Left ventricle myocardium inferior (tissue), 1 donor: ENCODE measurements at regions not wholly inside any gene's neighbourhood (a gene's known extent, or its start where the extent isn't known, plus 50 kb on each side); places are given as distances from the start of the nearest gene placed in this dataset.

Source experiments
- DNase-seq: peaks from one replicate; pipeline ENCODE4 v3.0.0-alpha.2; 2020
- H3K27ac ChIP-seq: fragments of 200-600 bp; replicated peaks from 2 replicates; pipeline ENCODE4 v1.8.0; 2021
- H3K27me3 ChIP-seq: fragments of 200-600 bp; 2 replicates; pipeline ENCODE4 v1.8.0; 2021; ENCODE audit warnings: low read depth
- H3K36me3 ChIP-seq: fragments of 200-600 bp; 2 replicates; pipeline ENCODE4 v1.8.0; 2021
- H3K4me1 ChIP-seq: fragments of 200-600 bp; 2 replicates; pipeline ENCODE4 v1.8.0; 2021
- H3K4me3 ChIP-seq: fragments of 200-600 bp; 2 replicates; pipeline ENCODE4 v1.8.0; 2021; ENCODE audit warnings: mild to moderate bottlenecking, moderate library complexity
- H3K9me3 ChIP-seq: fragments of 200-600 bp; replicated peaks from 2 replicates; pipeline ENCODE4 v1.8.0; 2021
- CTCF ChIP-seq: fragments of 200-600 bp; IDR thresholded peaks from 2 replicates; pipeline ENCODE4 v1.8.0; 2021; ENCODE audit warnings: antibody characterized with exemption, mild to moderate bottlenecking, borderline replicate concordance
- intact Hi-C: fragments of 100-400 bp; cut with micrococcal nuclease; formaldehyde crosslinking; loops from one replicate; pipeline ENCODE4 v1.11.0; 2022
- donor health status: DM: no; HTN: yes; CAD: no; lungs with severe emphysema.

- H3K36me3 ChIP-seq = no peaks in the 10 kb centered on the region
- no peak overlapping the region for H3K27ac ChIP-seq
- no peaks in the 10 kb centered on the region for H3K4me1 ChIP-seq
- H3K4me3 ChIP-seq = no peak overlapping the region
- DNase-seq = no peak
- H3K27me3 ChIP-seq = no peaks in the 10 kb centered on the region
- H3K9me3 ChIP-seq = peaks cover 20% of the 10 kb centered on the region
- TF ChIP-seq CTCF = no peak
- intact Hi-C loops = no loop called here
Measured at GRCh38 chr13:83183439-83184149, 698.7 kb downstream of the SLITRK1 start.

- intact Hi-C loops = no loop called here
- Histone ChIP-seq H3K27me3 (no peaks in the 10 kb centered on the region), H3K27ac (no peak overlapping the region), H3K36me3 (no peaks in the 10 kb centered on the region), H3K4me1 (no peaks in the 10 kb centered on the region), H3K9me3 (peaks cover 20% of the 10 kb centered on the region), H3K4me3 (no peak overlapping the region)
- TF ChIP-seq CTCF = no peak
- DNase-seq = no peak
Measured at GRCh38 chr13:83182845-83183244, 699.4 kb downstream of the SLITRK1 start.

GRCh38 chr13:83178008-83178407, 704.3 kb downstream of the SLITRK1 start:
- H3K9me3 ChIP-seq = no peaks in the 10 kb centered on the region
- no peak overlapping the region for H3K4me3 ChIP-seq
- H3K36me3 ChIP-seq = no peaks in the 10 kb centered on the region
- no peak overlapping the region for H3K27ac ChIP-seq
- DNase-seq = no peak
- intact Hi-C loops = no loop called here
- no peak for TF ChIP-seq CTCF
- H3K27me3 ChIP-seq = no peaks in the 10 kb centered on the region
- no peaks in the 10 kb centered on the region for H3K4me1 ChIP-seq

- no peak for TF ChIP-seq CTCF
- DNase-seq = no peak
- intact Hi-C loops = no loop called here
- no peak overlapping the region for H3K4me3 ChIP-seq
- H3K27me3 ChIP-seq = no peaks in the 10 kb centered on the region
- no peaks in the 10 kb centered on the region for H3K36me3 ChIP-seq
- H3K9me3 ChIP-seq = no peaks in the 10 kb centered on the region
- no peak overlapping the region for H3K27ac ChIP-seq
- H3K4me1 ChIP-seq = no peaks in the 10 kb centered on the region
Measured at GRCh38 chr13:83168590-83168989, 713.7 kb downstream of the SLITRK1 start.

GRCh38 chr13:83167203-83167602, 715.1 kb downstream of the SLITRK1 start:
- Histone ChIP-seq H3K9me3 (no peaks in the 10 kb centered on the region), H3K27ac (no peak overlapping the region), H3K27me3 (no peaks in the 10 kb centered on the region), H3K4me1 (no peaks in the 10 kb centered on the region), H3K36me3 (no peaks in the 10 kb centered on the region), H3K4me3 (no peak overlapping the region)
- no peak for TF ChIP-seq CTCF
- DNase-seq = no peak
- intact Hi-C loops = no loop called here
